BE2C (cell line): ENCODE measurements at regions not wholly inside any gene's neighbourhood (a gene's known extent, or its start where the extent isn't known, plus 50 kb on each side); places are given as distances from the start of the nearest gene placed in this dataset.

Experiments
- DNase-seq: peaks from one replicate; pipeline ENCODE4 v3.0.0-alpha.2; 2020
- H3K27me3 ChIP-seq: fragments of 250-450 bp; sonication (Bioruptor Pico); 2 replicates; pipeline ENCODE4 v1.5.1; 2020; ENCODE audit warnings: mild to moderate bottlenecking
- H3K36me3 ChIP-seq: fragments of 250-450 bp; sonication (Bioruptor Pico); 2 replicates; pipeline ENCODE4 v1.5.1; 2020; ENCODE audit warnings: mild to moderate bottlenecking
- H3K4me1 ChIP-seq: fragments of 250-450 bp; sonication (Bioruptor Pico); 2 replicates; pipeline ENCODE4 v1.5.1; 2020
- H3K4me3 ChIP-seq: 2 replicates; pipeline ENCODE4 v1.5.1; 2011; ENCODE audit warnings: low read depth, low read length
- H3K9me3 ChIP-seq: fragments of 250-450 bp; sonication (Bioruptor Pico); 2 replicates; pipeline ENCODE4 v1.5.1; 2020
- TF ChIP-seq, protein P1 (sequence below): IDR thresholded peaks from 2 replicates; pipeline ENCODE4 v1.5.1; 2012; ENCODE audit warnings: mild to moderate bottlenecking, low read depth, low read length

DNA sequence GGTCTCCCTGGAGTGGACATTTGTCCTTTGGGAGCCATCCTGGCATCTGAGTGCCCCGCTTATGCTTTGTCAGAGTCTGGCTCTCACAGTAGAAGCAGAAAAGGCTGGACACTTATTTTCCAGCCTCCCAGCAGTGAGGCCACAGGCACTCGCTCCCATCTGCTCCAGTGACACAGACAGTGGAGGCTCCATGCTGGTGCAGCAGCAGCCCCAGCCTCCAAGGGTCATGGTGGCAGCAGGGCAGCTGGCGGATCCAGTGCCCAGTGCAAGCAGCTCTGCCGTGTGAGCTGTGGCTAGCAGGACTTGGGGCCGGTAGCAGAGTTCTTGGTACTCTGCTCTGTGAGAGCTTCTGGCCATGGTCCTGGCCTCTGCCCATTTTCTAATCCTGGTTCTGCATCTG, 157.3 kb upstream of the ALDH1B1 start:
- no peak for DNase-seq
- Histone ChIP-seq H3K4me1 (peaks cover 13% of the 10 kb centered on the region), H3K4me3 (no peak overlapping the region), H3K9me3 (no peaks in the 10 kb centered on the region), H3K36me3 (no peaks in the 10 kb centered on the region), H3K27me3 (peaks cover 3% of the 10 kb centered on the region; the same call in 1 of the 2 replicates)
- TF ChIP-seq, protein P1, sequence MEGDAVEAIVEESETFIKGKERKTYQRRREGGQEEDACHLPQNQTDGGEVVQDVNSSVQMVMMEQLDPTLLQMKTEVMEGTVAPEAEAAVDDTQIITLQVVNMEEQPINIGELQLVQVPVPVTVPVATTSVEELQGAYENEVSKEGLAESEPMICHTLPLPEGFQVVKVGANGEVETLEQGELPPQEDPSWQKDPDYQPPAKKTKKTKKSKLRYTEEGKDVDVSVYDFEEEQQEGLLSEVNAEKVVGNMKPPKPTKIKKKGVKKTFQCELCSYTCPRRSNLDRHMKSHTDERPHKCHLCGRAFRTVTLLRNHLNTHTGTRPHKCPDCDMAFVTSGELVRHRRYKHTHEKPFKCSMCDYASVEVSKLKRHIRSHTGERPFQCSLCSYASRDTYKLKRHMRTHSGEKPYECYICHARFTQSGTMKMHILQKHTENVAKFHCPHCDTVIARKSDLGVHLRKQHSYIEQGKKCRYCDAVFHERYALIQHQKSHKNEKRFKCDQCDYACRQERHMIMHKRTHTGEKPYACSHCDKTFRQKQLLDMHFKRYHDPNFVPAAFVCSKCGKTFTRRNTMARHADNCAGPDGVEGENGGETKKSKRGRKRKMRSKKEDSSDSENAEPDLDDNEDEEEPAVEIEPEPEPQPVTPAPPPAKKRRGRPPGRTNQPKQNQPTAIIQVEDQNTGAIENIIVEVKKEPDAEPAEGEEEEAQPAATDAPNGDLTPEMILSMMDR: no peak

GRCh38 chr9:38234479-38235170, 157.9 kb upstream of the ALDH1B1 start:
- H3K36me3 ChIP-seq: no peaks in the 10 kb centered on the region
- H3K4me3 ChIP-seq: no peak overlapping the region
- peaks cover 3% of the 10 kb centered on the region for H3K27me3 ChIP-seq
- H3K4me1 ChIP-seq: peaks cover 13% of the 10 kb centered on the region
- no peak for DNase-seq
- TF ChIP-seq, protein P1: no peak
- H3K9me3 ChIP-seq: no peaks in the 10 kb centered on the region

- Histone ChIP-seq H3K27me3 (peaks cover 3% of the 10 kb centered on the region), H3K4me3 (no peak overlapping the region), H3K4me1 (peaks cover 20% of the 10 kb centered on the region), H3K9me3 (no peaks in the 10 kb centered on the region), H3K36me3 (no peaks in the 10 kb centered on the region)
- no peak for DNase-seq
- TF ChIP-seq, protein P1: no peak
Observed at GRCh38 chr9:38233796-38234355, 158.6 kb upstream of the ALDH1B1 start.

DNA sequence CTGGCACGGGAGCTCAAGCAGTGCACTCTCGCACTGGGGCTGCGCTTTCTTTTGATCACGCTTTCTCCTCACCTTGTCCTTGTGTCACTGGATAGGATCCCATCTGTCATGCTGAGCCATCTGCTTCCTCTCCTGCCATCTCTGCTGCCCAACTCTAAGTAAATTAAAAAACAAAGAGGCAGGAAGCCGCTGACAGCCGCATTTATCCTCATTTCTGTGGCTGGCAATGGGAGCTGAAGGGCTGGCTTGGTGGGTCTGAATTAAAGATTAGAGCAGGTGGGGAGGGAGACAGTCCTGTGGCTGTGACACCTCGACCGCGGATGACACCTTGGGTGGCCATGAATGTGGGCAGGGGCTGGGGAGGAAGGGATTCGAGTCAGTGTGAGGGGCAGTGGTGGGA, 159.2 kb upstream of the ALDH1B1 start:
- TF ChIP-seq, protein P1: no peak
- Histone ChIP-seq H3K27me3 (peaks cover 3% of the 10 kb centered on the region), H3K4me3 (no peak overlapping the region), H3K4me1 (peaks cover 22% of the 10 kb centered on the region), H3K36me3 (no peaks in the 10 kb centered on the region), H3K9me3 (no peaks in the 10 kb centered on the region)
- DNase-seq: peak; percentile 70

- Histone ChIP-seq H3K27me3 (peaks cover 3% of the 10 kb centered on the region), H3K4me1 (peaks cover 26% of the 10 kb centered on the region), H3K4me3 (no peak overlapping the region), H3K36me3 (no peaks in the 10 kb centered on the region), H3K9me3 (no peaks in the 10 kb centered on the region)
- no peak for DNase-seq
- TF ChIP-seq, protein P1: no peak
Observed at GRCh38 chr9:38232895-38233294, 159.6 kb upstream of the ALDH1B1 start.

DNA sequence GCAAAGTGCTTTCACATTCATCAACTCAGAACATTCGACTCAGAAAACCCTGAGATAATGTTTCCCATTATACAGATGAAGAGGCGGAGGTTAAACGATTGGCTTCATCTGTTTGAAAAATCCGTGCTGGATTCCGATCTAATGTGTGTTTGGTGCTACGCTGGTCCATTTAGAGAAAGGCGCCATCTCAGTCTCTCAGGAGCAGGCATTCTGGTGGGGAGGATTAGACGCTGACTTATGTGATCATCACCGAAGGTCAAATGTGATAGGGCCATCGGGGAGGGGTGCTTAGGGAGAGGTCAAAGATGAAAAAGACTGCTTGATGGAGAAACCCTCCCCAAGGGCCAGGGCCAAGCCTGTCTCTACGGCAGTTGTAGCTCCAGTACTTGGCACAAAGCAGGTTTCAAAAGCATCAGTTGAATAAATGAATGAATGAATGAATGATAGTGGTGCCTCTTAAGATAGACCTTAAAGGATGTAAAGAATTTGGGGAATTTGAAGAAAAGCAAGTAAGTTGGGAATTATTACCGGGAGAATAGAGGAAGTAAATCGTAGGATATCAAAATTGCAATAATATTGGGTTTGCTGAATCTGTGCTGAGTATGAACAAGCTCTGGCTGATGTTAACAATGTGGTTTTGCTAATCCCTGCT, 160.6 kb upstream of the SHB start:
- Histone ChIP-seq H3K27me3 (peaks cover 3% of the 10 kb centered on the region), H3K4me1 (peaks cover 31% of the 10 kb centered on the region), H3K9me3 (no peaks in the 10 kb centered on the region), H3K36me3 (no peaks in the 10 kb centered on the region), H3K4me3 (no peak overlapping the region)
- TF ChIP-seq, protein P1: no peak
- DNase-seq: no peak
